CD4-positive, alpha-beta memory T cell (primary cell): ENCODE measurements at regions not wholly inside any gene's neighbourhood (a gene's known extent, or its start where the extent isn't known, plus 50 kb on each side); places are given as distances from the start of the nearest gene placed in this dataset.

Experiments used
- CTCF ChIA-PET: fragments of 350-600 bp; sonication (Branson Sonifier 250); formaldehyde crosslinking; loops from one replicate; lab custom pipeline; 2021; ENCODE audit warnings: inconsistent platforms; ENCODE audit not compliant: partially characterized antibody; lab: Charles Lee
- POLR2A ChIA-PET: fragments of 350-600 bp; sonication (Branson Sonifier 250); formaldehyde crosslinking; loops from one replicate; lab custom pipeline; 2021; ENCODE audit not compliant: partially characterized antibody; lab: Charles Lee
- DNase-seq, 5 donors: peaks; one replicate each; pipeline versions ENCODE4 v3.0.0 to v3.0.0-alpha.2; 2020 to 2022; ENCODE audit warnings: mixed read lengths in 1 of 5
- H3K27ac ChIP-seq: one replicate; pipeline ENCODE4 v1.7.0; 2013; ENCODE audit warnings: low read depth, low read length
- H3K27me3 ChIP-seq: 2 replicates; pipeline ENCODE4 v1.7.0; 2013; ENCODE audit warnings: mild to moderate bottlenecking, low read length, moderate library complexity; ENCODE audit not compliant: insufficient read depth
- H3K36me3 ChIP-seq: 2 replicates; pipeline ENCODE4 v1.7.0; 2013; ENCODE audit warnings: mild to moderate bottlenecking, low read length, moderate library complexity; ENCODE audit not compliant: insufficient read depth
- H3K4me1 ChIP-seq: 2 replicates; pipeline ENCODE4 v1.7.0; 2013; ENCODE audit warnings: mild to moderate bottlenecking, low read length, moderate library complexity; ENCODE audit not compliant: insufficient read depth
- H3K4me3 ChIP-seq, 2 donors: one replicate each; pipeline ENCODE4 v1.7.0; 2013; ENCODE audit warnings: low read length in 2 of 2, mild to moderate bottlenecking in 1 of 2
- H3K9me3 ChIP-seq, 2 donors: one replicate each; pipeline ENCODE4 v1.7.0; 2013; ENCODE audit warnings: low read length in 2 of 2, control low read depth in 1 of 2; ENCODE audit not compliant: control insufficient read depth in 1 of 2
- H3K27ac Mint-ChIP-seq, 7 donors: one replicate each; pipeline ENCODE4 v1.8.0; 2020 to 2021; ENCODE audit warnings: mixed read lengths in 7 of 7, mild to moderate bottlenecking in 6 of 7, inconsistent platforms in 3 of 7, moderate library complexity in 3 of 7
- H3K27me3 Mint-ChIP-seq, 2 donors: one replicate each; pipeline ENCODE4 v1.8.0; 2020 to 2021; ENCODE audit warnings: mixed read lengths in 2 of 2
- H3K36me3 Mint-ChIP-seq, 2 donors: one replicate each; pipeline ENCODE4 v1.8.0; 2020 to 2021; ENCODE audit warnings: mixed read lengths in 2 of 2, inconsistent platforms in 1 of 2, mild to moderate bottlenecking in 1 of 2
- H3K4me1 Mint-ChIP-seq, 4 donors: one replicate each; pipeline ENCODE4 v1.8.0; 2020 to 2021; ENCODE audit warnings: mixed read lengths in 4 of 4, mild to moderate bottlenecking in 1 of 4
- H3K4me3 Mint-ChIP-seq, 8 donors: one replicate each; pipeline ENCODE4 v1.8.0; 2020 to 2021; ENCODE audit warnings: mixed read lengths in 8 of 8, mild to moderate bottlenecking in 7 of 8, moderate library complexity in 6 of 8, inconsistent platforms in 3 of 8
- H3K9me3 Mint-ChIP-seq, 8 donors: one replicate each; pipeline ENCODE4 v1.8.0; 2020 to 2021; ENCODE audit warnings: mixed read lengths in 8 of 8, mild to moderate bottlenecking in 5 of 8, inconsistent platforms in 3 of 8, moderate library complexity in 1 of 8
- intact Hi-C: fragments of 100-400 bp; cut with micrococcal nuclease; formaldehyde crosslinking; loops from one replicate; pipeline ENCODE4 v1.15.1; 2023

DNA sequence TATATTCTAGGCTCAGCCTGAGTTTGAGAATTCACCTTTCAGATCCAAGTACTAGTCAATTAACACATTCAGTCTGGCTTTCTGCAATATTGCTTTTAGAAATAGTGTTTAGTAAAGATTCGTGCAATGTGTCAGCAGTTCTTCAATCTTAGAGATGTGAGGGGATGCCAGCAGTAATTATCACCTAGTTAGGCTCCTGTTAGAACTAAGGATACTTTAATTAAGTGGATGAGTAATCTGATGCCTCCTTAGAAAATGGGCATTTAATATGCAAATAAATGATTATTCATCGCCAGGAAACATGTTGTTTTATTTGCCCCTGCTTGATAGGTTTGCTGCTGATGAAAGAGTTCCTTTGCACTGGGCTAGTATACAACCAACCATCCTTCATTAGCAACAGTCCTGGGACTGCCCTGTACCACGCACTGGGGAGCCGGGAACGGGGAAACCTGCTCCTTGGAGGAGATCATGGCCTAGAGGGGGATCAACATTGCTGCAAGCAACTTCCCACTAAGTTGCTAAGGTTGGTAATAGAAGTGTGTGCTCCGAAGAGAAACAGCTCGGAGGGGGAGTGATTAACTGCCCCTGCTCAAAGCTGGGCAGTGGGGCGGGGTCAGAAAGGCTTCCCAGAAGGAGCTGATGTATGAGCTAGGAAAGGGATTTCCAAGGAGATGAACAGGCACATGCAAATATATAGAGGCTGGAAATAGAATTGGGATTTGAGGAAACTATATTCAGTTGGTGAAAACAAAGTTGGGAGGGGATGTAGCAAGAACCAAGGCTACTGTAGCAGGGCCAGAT lies 231.8 kb downstream of the DRD1 start:
- H3K4me1 Mint-ChIP-seq: no peaks in the 10 kb centered on the region

GRCh38 chr5:175207321-175208040 lies 236.5 kb downstream of the DRD1 start:
- Histone ChIP-seq H3K27me3 (no peaks in the 10 kb centered on the region), H3K4me3 (no peak overlapping the region), H3K36me3 (no peaks in the 10 kb centered on the region), H3K27ac (no peak overlapping the region), H3K9me3 (no peaks in the 10 kb centered on the region), H3K4me1 (no peaks in the 10 kb centered on the region)
- Mint-ChIP-seq H3K36me3 (no peaks in the 10 kb centered on the region), H3K27me3 (peaks cover 7 to 18% of the 10 kb centered on the region in 2 donors), H3K9me3 (no peaks in the 10 kb centered on the region), H3K4me1 (no peaks in the 10 kb centered on the region), H3K27ac (no peak overlapping the region), H3K4me3 (no peak overlapping the region)
- DNase-seq: no peak
- intact Hi-C loops: no loop called here
- POLR2A ChIA-PET: no interaction called here
- CTCF ChIA-PET: no interaction called here

More for the DNA sequence above, 231.8 kb downstream of the DRD1 start:
- ChIA-PET CTCF (no interaction called here), POLR2A (no interaction called here)
- Histone ChIP-seq H3K4me3 (no peak overlapping the region), H3K4me1 (no peaks in the 10 kb centered on the region), H3K36me3 (no peaks in the 10 kb centered on the region), H3K27ac (no peak overlapping the region), H3K9me3 (no peaks in the 10 kb centered on the region), H3K27me3 (no peaks in the 10 kb centered on the region)
- H3K36me3 Mint-ChIP-seq: no peaks in the 10 kb centered on the region
- peaks cover under 1 to 20% of the 10 kb centered on the region in 2 donors for H3K27me3 Mint-ChIP-seq
- DNase-seq: no peak
- intact Hi-C loops: no loop called here
- no peak overlapping the region for H3K27ac Mint-ChIP-seq
- H3K9me3 Mint-ChIP-seq: no peaks in the 10 kb centered on the region
- H3K4me3 Mint-ChIP-seq: no peak overlapping the region

DNA sequence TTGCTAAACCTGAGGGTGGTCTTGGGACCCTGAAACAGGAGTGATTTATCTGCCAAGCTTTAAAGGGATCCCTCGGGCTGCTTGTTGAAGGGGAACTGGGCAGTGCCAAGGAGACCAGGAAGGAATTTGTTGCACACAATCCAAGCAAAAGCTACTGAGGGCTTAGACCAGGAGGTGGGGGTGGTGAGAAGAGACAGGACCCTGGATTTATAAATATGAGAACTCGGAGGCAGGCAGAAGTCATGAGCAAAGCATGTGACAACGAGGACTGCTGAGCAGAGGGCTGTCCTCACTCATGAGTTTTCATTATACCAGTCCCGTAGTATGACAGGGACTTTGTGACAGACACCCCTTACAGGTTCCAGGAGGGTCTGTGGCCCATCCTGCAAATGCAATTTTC lies 237.3 kb downstream of the DRD1 start:
- Mint-ChIP-seq H3K4me1 (no peaks in the 10 kb centered on the region), H3K36me3 (no peaks in the 10 kb centered on the region), H3K9me3 (no peaks in the 10 kb centered on the region), H3K27me3 (peaks cover 7 to 13% of the 10 kb centered on the region in 2 donors), H3K27ac (peak overlapping the region in 1 of 7 donors; percentile 72), H3K4me3 (no peak overlapping the region)
- H3K27me3 ChIP-seq: no peaks in the 10 kb centered on the region
- H3K4me3 ChIP-seq: no peak overlapping the region
- no peak overlapping the region for H3K27ac ChIP-seq
- intact Hi-C loops: no loop called here
- no peaks in the 10 kb centered on the region for H3K9me3 ChIP-seq
- no peaks in the 10 kb centered on the region for H3K36me3 ChIP-seq
- CTCF ChIA-PET: no interaction called here
- POLR2A ChIA-PET: interaction anchor here (0.5 kb wide), 1 partner anchor 484 kb away, joined by 5 read pairs; no protein-coding TSS in a partner anchor
- no peak for DNase-seq
- H3K4me1 ChIP-seq: no peaks in the 10 kb centered on the region

DNA sequence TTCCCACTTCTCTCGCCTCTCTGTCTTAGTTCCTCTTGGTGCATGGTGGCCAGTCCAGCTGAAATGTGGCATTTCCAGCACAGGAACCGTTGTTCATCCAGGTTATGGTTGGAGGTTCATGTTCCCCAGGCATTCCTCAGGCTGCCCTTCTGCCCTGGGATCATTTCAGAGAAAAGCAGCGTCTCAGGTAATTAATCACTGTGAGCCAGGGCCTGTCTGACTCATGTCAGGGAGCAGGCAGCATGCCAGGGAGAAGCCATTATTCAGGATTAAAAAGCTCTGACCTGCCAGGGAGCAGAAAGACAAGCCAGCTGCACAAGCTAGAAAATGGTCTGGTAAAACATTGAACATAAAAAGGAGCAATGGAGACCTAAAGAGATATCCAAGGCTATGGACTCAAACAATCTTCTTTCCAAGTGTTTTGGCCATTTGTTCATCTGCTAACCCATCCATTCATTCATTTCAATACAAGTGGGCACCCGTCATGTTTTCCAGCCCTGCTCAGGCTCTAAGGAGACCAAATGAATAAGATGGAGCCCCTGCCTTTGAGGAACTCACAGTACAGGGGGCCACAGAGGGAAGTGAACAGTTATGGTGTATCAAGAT lies 241.4 kb downstream of the DRD1 start:
- Histone ChIP-seq H3K36me3 (no peaks in the 10 kb centered on the region), H3K9me3 (no peaks in the 10 kb centered on the region), H3K4me1 (no peaks in the 10 kb centered on the region), H3K27me3 (no peaks in the 10 kb centered on the region), H3K27ac (no peak overlapping the region), H3K4me3 (no peak overlapping the region)
- Mint-ChIP-seq H3K9me3 (peaks cover 0 to 1% (median 0%) of the 10 kb centered on the region in 8 donors), H3K4me1 (no peaks in the 10 kb centered on the region), H3K36me3 (no peaks in the 10 kb centered on the region), H3K27me3 (peaks cover 9 to 12% of the 10 kb centered on the region in 2 donors), H3K27ac (no peak overlapping the region), H3K4me3 (no peak overlapping the region)
- CTCF ChIA-PET: no interaction called here
- DNase-seq: no peak
- POLR2A ChIA-PET: no interaction called here
- intact Hi-C loops: no loop called here

DNA sequence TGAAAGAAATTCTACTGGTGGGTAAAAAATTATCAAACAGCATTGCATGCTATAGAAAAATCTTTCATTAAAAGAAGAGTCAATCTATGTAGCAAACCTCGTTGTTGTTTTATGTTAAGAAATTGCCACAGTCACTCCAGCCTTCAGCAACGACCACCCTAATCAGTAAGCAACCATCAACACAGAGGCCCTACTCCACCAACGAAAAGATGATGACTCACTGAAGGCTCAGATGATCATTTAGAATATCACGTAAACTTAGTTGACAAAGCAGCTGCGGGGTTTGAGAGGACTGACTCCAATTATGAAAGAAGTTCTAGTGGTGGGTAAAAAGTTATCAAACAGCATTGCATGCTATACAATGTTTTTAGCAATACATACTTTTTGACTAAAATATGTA lies 242.6 kb downstream of the DRD1 start:
- Histone ChIP-seq H3K36me3 (no peaks in the 10 kb centered on the region), H3K4me3 (no peak overlapping the region), H3K4me1 (no peaks in the 10 kb centered on the region), H3K27me3 (no peaks in the 10 kb centered on the region), H3K27ac (no peak overlapping the region), H3K9me3 (no peaks in the 10 kb centered on the region)
- intact Hi-C loops: no loop called here
- H3K36me3 Mint-ChIP-seq: no peaks in the 10 kb centered on the region
- no peak overlapping the region for H3K4me3 Mint-ChIP-seq
- CTCF ChIA-PET: no interaction called here
- H3K27me3 Mint-ChIP-seq: peaks cover 5 to 10% of the 10 kb centered on the region in 2 donors
- H3K4me1 Mint-ChIP-seq: no peaks in the 10 kb centered on the region
- no peak for DNase-seq
- H3K27ac Mint-ChIP-seq: no peak overlapping the region
- POLR2A ChIA-PET: no interaction called here
- peaks cover 0 to 1% (median 0%) of the 10 kb centered on the region in 8 donors for H3K9me3 Mint-ChIP-seq

DNA sequence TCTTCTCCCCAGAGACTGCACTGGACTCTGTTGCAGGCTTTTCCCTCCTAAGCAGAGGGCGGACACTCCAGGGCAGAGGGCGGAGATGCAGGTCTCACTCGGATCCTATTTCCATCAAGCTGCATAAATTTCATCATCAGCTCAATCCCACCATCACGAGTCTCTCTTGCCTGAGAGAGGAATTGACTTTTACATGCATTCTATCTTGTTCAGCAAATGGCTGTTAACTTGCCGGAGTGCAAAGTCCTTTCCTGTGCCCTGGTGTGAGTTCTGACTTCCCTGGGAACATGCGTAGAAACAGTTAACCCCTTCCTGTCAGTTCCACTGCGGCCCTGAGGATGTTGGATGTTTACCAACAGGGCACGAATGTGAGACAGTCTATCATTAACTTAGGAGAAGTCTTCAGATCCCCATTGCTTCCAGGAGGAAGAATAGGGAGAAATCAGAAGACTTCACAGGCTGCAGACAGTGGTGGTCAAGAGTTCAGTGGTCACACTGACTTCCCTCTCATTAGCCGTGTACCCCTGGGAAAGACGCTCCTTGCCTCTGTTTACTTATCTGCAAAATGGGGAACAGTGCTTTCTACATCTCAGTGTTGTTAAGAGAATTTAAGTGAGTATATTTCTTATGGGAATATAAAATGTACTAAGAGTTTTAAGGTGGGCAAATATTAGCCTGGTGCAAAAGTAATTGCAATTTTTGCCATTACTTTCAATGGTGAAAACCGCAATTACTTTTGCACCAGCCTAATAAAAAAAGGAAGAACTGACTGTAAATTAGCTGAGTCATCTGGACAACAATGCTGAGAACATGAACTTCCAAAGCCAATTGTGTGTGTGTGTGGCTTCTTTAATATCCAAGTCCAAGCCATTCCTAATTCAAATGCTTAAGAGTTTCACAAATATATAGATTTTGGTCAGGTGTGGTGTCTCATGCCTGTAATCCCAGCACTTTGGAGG lies 248.0 kb downstream of the DRD1 start:
- CTCF ChIA-PET: no interaction called here
- H3K27me3 Mint-ChIP-seq: peaks cover 3 to 5% of the 10 kb centered on the region in 2 donors
- no peaks in the 10 kb centered on the region for H3K4me1 Mint-ChIP-seq
- Histone ChIP-seq H3K27ac (no peak overlapping the region), H3K9me3 (no peaks in the 10 kb centered on the region), H3K27me3 (no peaks in the 10 kb centered on the region), H3K4me1 (no peaks in the 10 kb centered on the region), H3K4me3 (no peak overlapping the region), H3K36me3 (no peaks in the 10 kb centered on the region)
- H3K9me3 Mint-ChIP-seq: peaks cover 0 to 3% (median 0%) of the 10 kb centered on the region in 8 donors
- POLR2A ChIA-PET: no interaction called here
- no peak overlapping the region for H3K27ac Mint-ChIP-seq
- DNase-seq: no peak
- intact Hi-C loops: no loop called here
- H3K4me3 Mint-ChIP-seq: no peak overlapping the region
- no peaks in the 10 kb centered on the region for H3K36me3 Mint-ChIP-seq
